Aorta (tissue), 5 donors: ENCODE measurements at regions not wholly inside any gene's neighbourhood (a gene's known extent, or its start where the extent isn't known, plus 50 kb on each side); places are given as distances from the start of the nearest gene placed in this dataset.
A peak's percentile ranks its signal among the peaks of the same experiment; 100 is the strongest.
"Not testable (repeated sequence)": the region's sequence is repeated elsewhere in the genome, so short reads cannot be mapped to it uniquely, and the experiment has no call there.

Experiments
- ATAC-seq: fragments of 200-7000 bp; cut with Tn5 transposase; one replicate; pipeline ENCODE4 v1.9.1; 2022; ENCODE audit warnings: moderate library complexity; ENCODE audit not compliant: low FRiP score
- DNase-seq, 2 donors: peaks; one replicate each; pipeline ENCODE4 v3.0.0-alpha.2; 2020
- H3K27ac ChIP-seq, 2 donors: one replicate each; pipeline ENCODE4 v1.5.1; 2013; ENCODE audit warnings: low read length in 2 of 2, mild to moderate bottlenecking in 2 of 2, moderate library complexity in 2 of 2, control low read depth in 1 of 2, inconsistent platforms in 1 of 2, low read depth in 1 of 2
- H3K27me3 ChIP-seq, 2 donors: one replicate each; pipeline ENCODE4 v1.6.1; 2013; ENCODE audit warnings: control low read depth in 1 of 2, low read length in 1 of 2, mild to moderate bottlenecking in 1 of 2, moderate library complexity in 1 of 2; ENCODE audit not compliant: insufficient read depth in 2 of 2, control insufficient read depth in 1 of 2
- H3K36me3 ChIP-seq, 2 donors: one replicate each; pipeline ENCODE4 v1.6.1; 2013; ENCODE audit warnings: control low read depth in 1 of 2, low read length in 1 of 2, mild to moderate bottlenecking in 1 of 2; ENCODE audit not compliant: insufficient read depth in 2 of 2, control insufficient read depth in 1 of 2
- H3K4me1 ChIP-seq, 2 donors: one replicate each; pipeline ENCODE4 v1.6.1; 2013; ENCODE audit warnings: low read length in 2 of 2, control low read depth in 1 of 2, mild to moderate bottlenecking in 1 of 2, moderate library complexity in 1 of 2; ENCODE audit not compliant: insufficient read depth in 2 of 2, control insufficient read depth in 1 of 2
- H3K4me3 ChIP-seq, 2 donors: one replicate each; pipeline ENCODE4 v1.5.1; 2013; ENCODE audit warnings: low read length in 2 of 2, control low read depth in 1 of 2, mild to moderate bottlenecking in 1 of 2
- H3K9me3 ChIP-seq: one replicate; pipeline ENCODE4 v1.6.1; 2013; ENCODE audit warnings: mild to moderate bottlenecking, low read length; ENCODE audit not compliant: control insufficient read depth
- WGBS, 2 donors: extraction: QIAGEN DNeasy Blood & Tissue Kit; methylation state at CpG; one replicate each; pipeline ENCODE4 v1.1.7; 2013; 5-methylcytosine and 5-hydroxymethylcytosine counted together
- intact Hi-C, 2 donors: fragments of 100-400 bp; cut with DNase I; formaldehyde crosslinking; loops; one replicate each; pipeline versions ENCODE4 v1.14.2 to v1.15.0; 2022
- donor health status: healthy with polysubstance abuse.
- donor health status: Bipolar disorder and iron deficiency.
- donor health status: DM: no; HTN: no; CAD: no.
- donor health status: DM: no; HTN: no; CAD: no.
- donor health status: DM: yes; HTN: yes; CAD: no.

DNA sequence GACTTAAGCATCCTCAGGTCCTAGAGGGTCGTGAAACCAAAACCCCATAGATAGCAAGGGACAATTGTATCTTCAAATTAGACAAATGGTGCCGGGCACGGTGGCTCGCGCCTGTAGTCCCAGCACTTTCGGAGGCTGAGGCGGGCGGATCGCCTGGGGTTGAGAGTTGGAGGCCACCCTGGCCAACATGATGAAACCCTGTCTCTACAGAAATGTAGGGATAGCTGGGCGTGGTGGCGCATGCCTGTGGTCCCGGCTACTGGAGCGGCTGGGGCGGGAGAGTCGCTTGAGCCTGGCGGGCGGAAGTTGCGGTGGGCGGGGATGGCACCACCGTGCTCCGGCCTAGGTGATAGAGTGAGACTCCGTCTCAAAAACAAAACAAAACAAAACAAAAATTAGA, 780.6 kb downstream of the BRINP3 start:
- no peaks in the 10 kb centered on the region for H3K4me1 ChIP-seq
- peaks cover 2% of the 10 kb centered on the region for H3K9me3 ChIP-seq
- no peaks in the 10 kb centered on the region for H3K27me3 ChIP-seq
- H3K4me3 ChIP-seq, result no peak overlapping the region
- WGBS, 2 donors, result 98% methylated on average over 22 of the region's 22 CpGs
- intact Hi-C loops, result no loop called here
- no peak overlapping the region for H3K27ac ChIP-seq
- no peaks in the 10 kb centered on the region for H3K36me3 ChIP-seq
- ATAC-seq, result no peak
- peak in 1 of 2 donors; percentile 55 for DNase-seq

DNA sequence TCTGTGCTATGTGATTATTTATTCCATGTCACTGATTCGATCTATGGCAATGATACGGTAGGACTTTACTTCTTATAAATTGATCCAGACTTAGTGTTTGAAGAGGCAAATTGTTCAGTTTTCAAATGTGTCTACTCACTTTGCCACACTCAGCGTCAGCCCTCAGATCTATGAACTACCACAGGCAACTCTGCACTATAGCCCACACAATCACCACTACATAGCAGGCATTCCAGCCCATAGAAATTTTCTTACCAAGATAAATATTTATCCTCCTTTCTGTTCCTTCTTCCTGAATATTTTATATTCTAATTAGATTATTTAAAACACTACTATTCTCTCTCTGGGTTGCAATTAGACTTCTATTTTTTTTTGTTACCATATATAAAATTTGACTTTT, 776.1 kb downstream of the BRINP3 start:
- 53 to 55% methylated on average over 3 of the region's 3 CpGs for WGBS, 2 donors
- intact Hi-C loops, result no loop called here
- no peak overlapping the region for H3K4me3 ChIP-seq
- no peaks in the 10 kb centered on the region for H3K9me3 ChIP-seq
- H3K27ac ChIP-seq, result no peak overlapping the region
- ATAC-seq (no peak), DNase-seq (no peak)
- H3K4me1 ChIP-seq, result no peaks in the 10 kb centered on the region
- H3K36me3 ChIP-seq, result no peaks in the 10 kb centered on the region
- H3K27me3 ChIP-seq, result no peaks in the 10 kb centered on the region

DNA sequence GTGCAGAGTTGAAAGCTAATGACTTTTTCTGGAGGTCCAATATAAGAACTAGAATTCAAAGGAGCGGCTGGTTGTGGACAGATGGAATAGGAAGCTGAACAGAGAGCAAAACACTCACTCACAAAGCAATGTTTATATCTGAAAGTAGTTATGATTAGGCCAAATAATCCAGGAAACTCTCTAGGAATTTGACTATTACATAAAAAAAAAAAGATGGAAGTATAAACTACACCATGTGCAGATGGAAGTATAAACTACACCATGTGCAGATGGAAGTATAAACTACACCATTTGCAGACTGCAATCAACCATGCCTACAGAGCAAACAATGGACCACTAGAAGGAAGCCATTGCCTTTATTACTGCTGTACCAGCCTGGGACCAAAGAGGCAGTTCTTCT, 771.1 kb downstream of the BRINP3 start:
- 90 to 94% methylated on average over 1 of the region's 1 CpG for WGBS, 2 donors

DNA sequence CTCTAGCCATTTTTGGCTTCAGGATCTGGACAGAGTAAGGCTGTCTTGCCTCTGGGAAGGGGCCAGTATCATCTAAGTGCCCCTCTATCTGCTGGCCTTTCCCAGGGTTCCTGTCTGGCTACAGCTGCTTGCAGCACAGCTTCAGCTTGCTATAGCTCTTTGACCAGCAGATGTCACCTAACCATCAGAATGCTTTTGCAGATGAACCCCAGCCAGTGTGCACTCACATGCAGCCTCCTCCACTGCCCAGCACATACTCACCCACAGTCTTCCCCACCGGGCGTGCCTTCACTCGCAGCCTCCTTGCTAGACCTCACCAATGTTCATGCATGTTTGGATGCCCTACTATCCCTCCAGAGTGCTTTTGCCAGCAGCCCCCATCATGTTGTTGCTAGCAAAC, 769.0 kb downstream of the BRINP3 start:
- Histone ChIP-seq H3K4me3 (no peak overlapping the region), H3K27ac (no peak overlapping the region), H3K36me3 (no peaks in the 10 kb centered on the region), H3K27me3 (no peaks in the 10 kb centered on the region), H3K9me3 (no peaks in the 10 kb centered on the region), H3K4me1 (no peaks in the 10 kb centered on the region)
- no peak for DNase-seq
- intact Hi-C loops, result no loop called here
- 95 to 96% methylated on average over 3 of the region's 3 CpGs for WGBS, 2 donors
- ATAC-seq, result no peak

More for the DNA sequence above, 771.1 kb downstream of the BRINP3 start:
- intact Hi-C loops, result no loop called here
- no peaks in the 10 kb centered on the region for H3K9me3 ChIP-seq
- H3K36me3 ChIP-seq, result no peaks in the 10 kb centered on the region
- H3K27ac ChIP-seq, result no peak overlapping the region
- H3K4me1 ChIP-seq, result no peaks in the 10 kb centered on the region
- no peaks in the 10 kb centered on the region for H3K27me3 ChIP-seq
- DNase-seq (no peak), ATAC-seq (no peak)
- no peak overlapping the region for H3K4me3 ChIP-seq

DNA sequence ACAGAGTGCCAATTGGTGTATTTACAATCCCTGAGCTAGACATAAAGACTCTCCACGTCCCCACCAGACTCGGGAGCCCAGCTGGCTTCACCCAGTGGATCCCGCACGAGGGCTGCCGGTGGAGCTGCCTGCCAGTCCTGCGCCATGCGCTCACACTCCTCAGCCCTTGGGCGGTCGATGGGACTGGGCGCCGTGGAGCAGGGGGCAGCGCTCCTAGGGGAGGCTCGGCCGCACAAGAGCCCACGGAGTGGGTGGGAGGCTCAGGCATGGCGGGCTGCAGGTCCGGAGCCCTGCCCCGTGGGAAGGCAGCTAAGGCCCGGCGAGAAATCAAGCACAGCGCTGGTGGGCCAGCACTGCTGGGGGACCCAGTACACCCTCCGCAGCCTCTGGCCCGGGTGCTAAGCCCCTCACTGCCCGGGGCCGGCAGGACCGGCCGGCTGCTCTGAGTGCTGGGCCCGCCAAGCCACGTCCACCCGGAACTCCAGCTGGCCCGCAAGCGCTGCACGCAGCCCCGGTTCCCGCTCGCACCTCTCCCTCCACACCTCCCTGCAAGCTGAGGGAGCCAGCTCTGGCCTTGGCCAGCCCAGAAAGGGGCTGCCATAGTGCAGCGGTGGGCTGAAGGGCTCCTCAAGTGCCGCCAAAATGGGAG, 759.4 kb downstream of the BRINP3 start:
- H3K4me1 ChIP-seq, result not testable (repeated sequence)

DNA sequence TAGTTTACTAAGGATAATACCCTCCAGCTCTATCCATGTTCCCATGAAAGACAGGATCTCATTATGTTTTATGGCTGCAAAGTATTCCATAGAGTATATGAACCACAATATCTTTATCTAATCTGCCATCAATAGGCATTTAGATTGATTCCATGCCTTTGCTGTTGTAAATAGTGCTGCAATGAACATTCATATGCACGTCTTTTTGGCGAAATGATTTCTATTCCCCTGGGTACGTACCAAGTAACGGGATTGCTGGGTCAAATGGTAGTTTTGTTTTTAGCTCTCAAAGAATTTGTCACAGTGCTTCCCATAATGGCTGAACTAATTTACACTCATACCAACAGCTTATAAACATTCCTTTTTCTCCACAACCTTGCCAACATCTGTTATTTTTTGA, 750.9 kb downstream of the BRINP3 start:
- 54 to 58% methylated on average over 4 of the region's 4 CpGs for WGBS, 2 donors
- H3K9me3 ChIP-seq, result no peaks in the 10 kb centered on the region
- DNase-seq (no peak), ATAC-seq (no peak)
- H3K27me3 ChIP-seq, result no peaks in the 10 kb centered on the region
- intact Hi-C loops, result no loop called here
- H3K4me3 ChIP-seq, result no peak overlapping the region
- H3K27ac ChIP-seq, result no peak overlapping the region
- no peaks in the 10 kb centered on the region for H3K4me1 ChIP-seq
- H3K36me3 ChIP-seq, result no peaks in the 10 kb centered on the region

More for the DNA sequence above, 759.4 kb downstream of the BRINP3 start:
- H3K9me3 ChIP-seq, H3K27ac ChIP-seq, H3K27me3 ChIP-seq, H3K4me3 ChIP-seq, intact Hi-C loops, ATAC-seq, H3K36me3 ChIP-seq: not testable (repeated sequence)
- DNase-seq, result peak in 1 of 2 donors; percentile 73
- WGBS, 2 donors, result 98% methylated on average over 36 to 38 of the region's 38 CpGs

DNA sequence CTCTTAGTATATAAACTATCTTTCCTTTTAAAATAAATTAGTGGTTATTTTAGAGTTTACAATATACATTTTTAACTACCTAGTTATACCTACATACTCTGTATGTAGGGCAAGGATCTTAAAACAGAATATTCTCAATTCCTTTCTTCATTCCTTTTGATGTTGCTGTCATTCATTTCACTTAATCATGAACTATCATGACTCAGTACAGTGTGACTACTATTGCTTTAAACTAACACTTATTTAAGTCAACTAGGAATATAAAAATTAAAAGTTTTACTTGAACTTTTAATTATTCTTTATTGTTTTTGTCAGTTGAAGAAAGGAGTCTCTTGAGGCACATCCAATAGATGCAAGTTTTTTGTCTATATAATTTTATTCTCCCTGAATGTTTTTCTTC, 726.4 kb downstream of the BRINP3 start:
- intact Hi-C loops, result no loop called here
- H3K27me3 ChIP-seq, result no peaks in the 10 kb centered on the region
- H3K27ac ChIP-seq, result no peak overlapping the region
- ATAC-seq (no peak), DNase-seq (no peak)
- H3K36me3 ChIP-seq, result no peaks in the 10 kb centered on the region
- H3K4me1 ChIP-seq, result no peaks in the 10 kb centered on the region
- no peak overlapping the region for H3K4me3 ChIP-seq
- H3K9me3 ChIP-seq, result peaks cover 1% of the 10 kb centered on the region

DNA sequence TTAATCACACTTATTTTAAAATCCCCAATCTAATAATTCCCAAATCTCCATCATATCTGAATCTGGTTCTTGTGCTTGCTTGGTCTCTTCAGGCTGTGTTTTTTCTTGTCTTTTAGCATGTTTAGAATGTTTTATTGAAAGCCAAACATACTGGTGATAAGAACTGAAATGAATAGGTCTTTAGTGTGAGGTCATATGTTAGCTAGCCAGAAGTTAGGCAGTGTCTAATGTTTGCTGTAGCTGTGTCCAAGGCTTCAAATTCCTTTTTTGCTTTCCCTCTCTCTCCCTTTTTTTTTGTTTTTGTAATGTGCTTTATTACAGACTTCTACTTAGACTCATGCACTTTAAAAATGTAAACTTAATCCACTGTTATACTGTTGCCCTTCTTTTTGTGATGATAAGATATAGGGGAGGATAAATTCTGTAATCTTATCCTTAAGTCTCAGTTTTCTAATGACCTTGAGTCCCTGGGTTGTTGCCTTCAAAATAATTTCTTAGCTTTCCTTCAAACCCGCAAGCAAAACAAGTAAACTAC, 725.1 kb downstream of the BRINP3 start:
- Histone ChIP-seq H3K36me3 (no peaks in the 10 kb centered on the region), H3K4me3 (no peak overlapping the region), H3K4me1 (no peaks in the 10 kb centered on the region), H3K27ac (no peak overlapping the region), H3K27me3 (no peaks in the 10 kb centered on the region), H3K9me3 (peaks cover 1% of the 10 kb centered on the region)
- no peak for ATAC-seq
- intact Hi-C loops, result no loop called here
- WGBS, 2 donors, result 8 to 15% methylated on average over 1 of the region's 1 CpG
- no peak for DNase-seq

DNA sequence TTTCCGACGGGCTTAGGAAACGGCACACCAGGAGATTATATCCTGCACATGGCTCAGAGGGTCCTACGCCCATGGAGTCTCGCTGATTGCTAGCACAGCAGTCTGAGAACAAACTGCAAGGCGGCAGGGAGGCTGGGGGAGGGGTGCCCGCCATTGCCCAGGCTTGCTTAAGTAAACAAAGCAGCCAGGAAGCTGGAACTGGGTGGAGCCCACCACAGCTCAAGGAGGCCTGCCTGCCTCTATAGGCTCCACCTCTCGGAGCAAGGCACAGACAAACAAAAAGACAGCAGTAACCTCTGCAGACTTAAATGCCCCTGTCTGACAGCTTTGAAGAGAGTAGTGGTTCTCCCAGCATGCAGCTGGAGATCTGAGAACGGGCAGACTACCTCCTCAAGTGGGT, 722.6 kb downstream of the BRINP3 start:
- intact Hi-C loops, H3K9me3 ChIP-seq, H3K4me1 ChIP-seq, H3K27ac ChIP-seq, H3K36me3 ChIP-seq, H3K4me3 ChIP-seq, ATAC-seq, H3K27me3 ChIP-seq: not testable (repeated sequence)
- 89 to 91% methylated on average over 4 to 9 of the region's 9 CpGs for WGBS, 2 donors
- DNase-seq, result peak in 1 of 2 donors; percentile 28
